ENCODE measurements at regions not wholly inside any gene's neighbourhood (a gene's known extent, or its start where the extent isn't known, plus 50 kb on each side); places are given as distances from the start of the nearest gene placed in this dataset.

DNA sequence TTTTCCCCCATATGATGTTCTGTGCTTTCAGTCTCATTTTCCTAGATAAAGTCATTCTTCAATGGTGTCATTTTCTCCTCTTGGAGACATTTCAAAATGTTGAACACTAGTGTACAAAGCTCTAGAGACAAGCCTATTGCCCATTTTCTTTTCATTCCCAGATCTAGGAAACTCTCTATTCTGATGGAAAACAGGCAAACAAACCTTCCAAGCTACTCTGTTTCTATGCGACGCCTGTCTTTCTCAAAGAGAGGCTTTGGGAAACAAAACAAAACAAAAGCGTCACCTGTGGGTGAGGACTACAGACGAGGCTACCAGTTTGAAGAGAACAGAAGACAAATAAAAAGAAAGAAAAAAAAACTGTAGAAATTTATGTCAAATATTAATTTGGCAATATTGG lies 311.0 kb downstream of the CBLN2 start:
- CTCF ChIA-PET = interaction anchor here (0.7 kb wide), 1 partner anchor 816 kb away, joined by 7 read pairs; no protein-coding TSS in a partner anchor
- no TSS peak for BruUV-seq (replicated peaks)

DNA sequence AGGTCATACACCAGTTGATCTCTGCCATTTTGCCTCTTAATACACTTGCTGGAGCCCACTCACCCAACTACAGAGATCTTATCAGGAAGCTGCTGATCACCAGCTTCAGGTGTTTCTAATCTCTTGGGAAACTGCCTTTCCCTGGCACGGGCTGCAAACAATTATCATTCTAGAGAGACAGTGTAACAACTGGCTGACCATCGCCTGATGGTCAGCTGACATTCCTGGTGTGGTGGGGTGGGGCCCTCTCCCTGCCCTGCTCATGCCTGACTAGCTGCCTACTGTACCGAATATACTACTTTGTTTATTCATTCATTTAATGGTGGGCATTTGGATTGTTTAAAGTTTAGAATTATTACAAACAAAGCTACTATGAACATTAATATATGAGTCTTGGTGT lies 311.5 kb downstream of the CBLN2 start:
- Histone ChIP-seq H3K36me3 (ENCODE audit: insufficient read depth, low read length, poor library complexity, severe bottlenecking) (no peaks in the 10 kb centered on the region), H3K4me1 (ENCODE audit: insufficient read depth, low read length, poor library complexity, severe bottlenecking) (no peaks in the 10 kb centered on the region), H3K9me3 (ENCODE audit: low read depth, low read length, poor library complexity, severe bottlenecking) (no peaks in the 10 kb centered on the region), H3K27ac (ENCODE audit: low read depth, low read length, poor library complexity, severe bottlenecking) (no peak overlapping the region), H3K4me3 (ENCODE audit: low read depth, low read length, poor library complexity, severe bottlenecking) (no peak overlapping the region), H3K27me3 (replicated peaks; ENCODE audit: insufficient read depth, low read depth, low read length, poor library complexity) (no peaks in the 10 kb centered on the region)
- ChIA-PET POLR2A (ENCODE audit: low non-redundant PET) (no interaction called here), CTCF (no interaction called here)
- TF ChIP-seq, protein P1, sequence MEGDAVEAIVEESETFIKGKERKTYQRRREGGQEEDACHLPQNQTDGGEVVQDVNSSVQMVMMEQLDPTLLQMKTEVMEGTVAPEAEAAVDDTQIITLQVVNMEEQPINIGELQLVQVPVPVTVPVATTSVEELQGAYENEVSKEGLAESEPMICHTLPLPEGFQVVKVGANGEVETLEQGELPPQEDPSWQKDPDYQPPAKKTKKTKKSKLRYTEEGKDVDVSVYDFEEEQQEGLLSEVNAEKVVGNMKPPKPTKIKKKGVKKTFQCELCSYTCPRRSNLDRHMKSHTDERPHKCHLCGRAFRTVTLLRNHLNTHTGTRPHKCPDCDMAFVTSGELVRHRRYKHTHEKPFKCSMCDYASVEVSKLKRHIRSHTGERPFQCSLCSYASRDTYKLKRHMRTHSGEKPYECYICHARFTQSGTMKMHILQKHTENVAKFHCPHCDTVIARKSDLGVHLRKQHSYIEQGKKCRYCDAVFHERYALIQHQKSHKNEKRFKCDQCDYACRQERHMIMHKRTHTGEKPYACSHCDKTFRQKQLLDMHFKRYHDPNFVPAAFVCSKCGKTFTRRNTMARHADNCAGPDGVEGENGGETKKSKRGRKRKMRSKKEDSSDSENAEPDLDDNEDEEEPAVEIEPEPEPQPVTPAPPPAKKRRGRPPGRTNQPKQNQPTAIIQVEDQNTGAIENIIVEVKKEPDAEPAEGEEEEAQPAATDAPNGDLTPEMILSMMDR (conservative IDR thresholded peaks at IDR 0.05; ENCODE audit: low read depth, low read length) = no peak
- no peak for TF ChIP-seq EZH2 (IDR thresholded peaks at IDR 0.05; ENCODE audit: borderline replicate concordance, low read depth, low read length, poor library complexity, severe bottlenecking)
- no TSS peak for BruUV-seq (replicated peaks)
- intact Hi-C loops (cut with micrococcal nuclease; ENCODE audit: unreplicated experiment) = no loop called here
- no peak for DNase-seq (ENCODE audit: low spot score)

More for the DNA sequence above, 311.0 kb downstream of the CBLN2 start:
- H3K4me1 ChIP-seq (ENCODE audit: insufficient read depth, low read length, poor library complexity, severe bottlenecking) = no peaks in the 10 kb centered on the region
- no peaks in the 10 kb centered on the region for H3K9me3 ChIP-seq (ENCODE audit: low read depth, low read length, poor library complexity, severe bottlenecking)
- H3K27me3 ChIP-seq (replicated peaks; ENCODE audit: insufficient read depth, low read depth, low read length, poor library complexity) = no peaks in the 10 kb centered on the region
- intact Hi-C loops (cut with micrococcal nuclease; ENCODE audit: unreplicated experiment) = no loop called here
- H3K27ac ChIP-seq (ENCODE audit: low read depth, low read length, poor library complexity, severe bottlenecking) = no peak overlapping the region
- no peaks in the 10 kb centered on the region for H3K36me3 ChIP-seq (ENCODE audit: insufficient read depth, low read length, poor library complexity, severe bottlenecking)
- H3K4me3 ChIP-seq (ENCODE audit: low read depth, low read length, poor library complexity, severe bottlenecking) = no peak overlapping the region
- POLR2A ChIA-PET (ENCODE audit: low non-redundant PET) = no interaction called here
- no peak for DNase-seq (ENCODE audit: low spot score)
- TF ChIP-seq, protein P1 (conservative IDR thresholded peaks at IDR 0.05; ENCODE audit: low read depth, low read length) = no peak
- TF ChIP-seq EZH2 (IDR thresholded peaks at IDR 0.05; ENCODE audit: borderline replicate concordance, low read depth, low read length, poor library complexity, severe bottlenecking) = no peak

DNA sequence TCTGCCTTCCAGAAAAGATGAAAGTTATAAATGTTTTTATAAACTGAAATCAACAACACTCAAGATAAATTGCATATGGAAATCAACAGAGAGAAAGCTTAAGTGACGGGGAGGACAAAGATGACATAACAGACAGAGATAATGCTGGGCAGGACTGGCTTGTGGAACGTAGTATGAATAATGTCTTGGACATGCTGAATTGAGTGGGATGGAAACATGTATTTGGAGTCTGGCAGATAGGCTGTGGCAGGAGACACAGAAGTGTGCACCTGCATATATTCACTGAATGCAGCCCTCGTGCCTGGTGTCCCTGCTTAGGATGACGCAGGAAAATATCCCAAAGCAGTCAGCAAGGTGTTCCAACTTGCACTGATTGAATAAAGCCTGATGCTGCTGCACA lies 318.2 kb downstream of the CBLN2 start:
- Histone ChIP-seq H3K27ac (ENCODE audit: low read depth, low read length, poor library complexity, severe bottlenecking) (no peak overlapping the region), H3K36me3 (ENCODE audit: insufficient read depth, low read length, poor library complexity, severe bottlenecking) (no peaks in the 10 kb centered on the region), H3K27me3 (replicated peaks; ENCODE audit: insufficient read depth, low read depth, low read length, poor library complexity) (no peaks in the 10 kb centered on the region), H3K9me3 (ENCODE audit: low read depth, low read length, poor library complexity, severe bottlenecking) (no peaks in the 10 kb centered on the region), H3K4me3 (ENCODE audit: low read depth, low read length, poor library complexity, severe bottlenecking) (no peak overlapping the region), H3K4me1 (ENCODE audit: insufficient read depth, low read length, poor library complexity, severe bottlenecking) (no peaks in the 10 kb centered on the region)
- POLR2A ChIA-PET (ENCODE audit: low non-redundant PET) = no interaction called here
- intact Hi-C loops (cut with micrococcal nuclease; ENCODE audit: unreplicated experiment) = no loop called here
- CTCF ChIA-PET = no interaction called here
- DNase-seq (ENCODE audit: low spot score) = no peak
- BruUV-seq (replicated peaks) = no TSS peak
- TF ChIP-seq EZH2 (IDR thresholded peaks at IDR 0.05; ENCODE audit: borderline replicate concordance, low read depth, low read length, poor library complexity, severe bottlenecking) = no peak
- TF ChIP-seq, protein P1 (conservative IDR thresholded peaks at IDR 0.05; ENCODE audit: low read depth, low read length) = no peak

All from A673 (cell line).